ENCODE measurements at regions not wholly inside any gene's neighbourhood (a gene's known extent, or its start where the extent isn't known, plus 50 kb on each side); places are given as distances from the start of the nearest gene placed in this dataset.

GRCh38 chr1:191099696-191100095 is 622.0 kb upstream of the BRINP3 start:
- no peak for TF ChIP-seq CTCF (optimal IDR thresholded peaks at IDR 0.05 in 1 of 3, IDR thresholded peaks at IDR 0.05 in 1 of 3, conservative IDR thresholded peaks at IDR 0.05 in 1 of 3; ENCODE audit: extremely low read depth in 1 of 3, insufficient read depth in 2 of 3, low read length in 3 of 3)
- no peak for TF ChIP-seq EZH2 (IDR thresholded peaks at IDR 0.05; ENCODE audit: low read length)

All from keratinocyte (primary cell).